DOHH2 (cell line): ENCODE measurements at regions not wholly inside any gene's neighbourhood (a gene's known extent, or its start where the extent isn't known, plus 50 kb on each side); places are given as distances from the start of the nearest gene placed in this dataset.

ENCODE experiments used
- H3F3A ChIP-seq: fragments of 200-600 bp; sonication (generic), shearing (Covaris generic); 2 replicates; pipeline ENCODE4 v1.6.0; 2016; ENCODE audit warnings: antibody characterized with exemption, mild to moderate bottlenecking; ENCODE audit not compliant: control insufficient read depth, insufficient read depth
- H3K27ac ChIP-seq: fragments of 200-600 bp; sonication (generic); 2 replicates; pipeline ENCODE4 v1.5.1; 2014; ENCODE audit warnings: low read depth, mild to moderate bottlenecking, low read length, moderate library complexity
- H3K27me3 ChIP-seq: fragments of 200-600 bp; sonication (generic); 2 replicates; pipeline ENCODE4 v1.6.1; 2014; ENCODE audit warnings: mild to moderate bottlenecking, low read length, mixed read lengths; ENCODE audit not compliant: control insufficient read depth
- H3K36me3 ChIP-seq: fragments of 200-600 bp; sonication (generic); 2 replicates; pipeline ENCODE4 v1.6.1; 2014; ENCODE audit warnings: mild to moderate bottlenecking, low read length, moderate library complexity, mixed read lengths; ENCODE audit not compliant: control insufficient read depth
- H3K4me1 ChIP-seq: fragments of 200-600 bp; sonication (generic); 2 replicates; pipeline ENCODE4 v1.6.1; 2014; ENCODE audit warnings: mild to moderate bottlenecking, low read length, mixed read lengths; ENCODE audit not compliant: control insufficient read depth
- H3K4me2 ChIP-seq: fragments of 200-600 bp; sonication (generic); 2 replicates; pipeline ENCODE4 v1.6.0; 2014; ENCODE audit warnings: mild to moderate bottlenecking, low read length, moderate library complexity
- H3K4me3 ChIP-seq: fragments of 200-600 bp; sonication (generic); 2 replicates; pipeline ENCODE4 v1.5.1; 2014; ENCODE audit warnings: mild to moderate bottlenecking, low read length, mixed read lengths
- H3K79me2 ChIP-seq: fragments of 200-600 bp; sonication (generic); 2 replicates; pipeline ENCODE4 v1.6.1; 2014; ENCODE audit warnings: mild to moderate bottlenecking, low read length, mixed read lengths; ENCODE audit not compliant: control insufficient read depth
- H3K9me2 ChIP-seq: fragments of 200-600 bp; sonication (generic); replicated peaks from 2 replicates; pipeline ENCODE4 v1.6.1; 2014; ENCODE audit warnings: mild to moderate bottlenecking, low read length, mixed read lengths; ENCODE audit not compliant: control insufficient read depth
- H3K9me3 ChIP-seq: fragments of 200-600 bp; sonication (generic); 2 replicates; pipeline ENCODE4 v1.6.1; 2014; ENCODE audit warnings: antibody characterized with exemption, low read length, mixed read lengths; ENCODE audit not compliant: control insufficient read depth, insufficient read depth
- H4K20me1 ChIP-seq: fragments of 200-600 bp; sonication (generic); 2 replicates; pipeline ENCODE4 v1.6.0; 2014; ENCODE audit warnings: low read depth, mild to moderate bottlenecking, antibody characterized with exemption, low read length, moderate library complexity; ENCODE audit not compliant: control insufficient read depth, insufficient read depth
- CTCF ChIP-seq: fragments of 200-600 bp; sonication (generic); IDR thresholded peaks from one replicate; pipeline ENCODE4 v1.5.1; 2014; ENCODE audit warnings: antibody characterized with exemption, mild to moderate bottlenecking, low read depth, low read length; ENCODE audit not compliant: poor library complexity, severe bottlenecking
- EZH2phosphoT487 ChIP-seq: fragments of 200-600 bp; sonication (generic); IDR thresholded peaks from 2 replicates; pipeline ENCODE4 v1.6.1; 2017; ENCODE audit warnings: borderline replicate concordance, mild to moderate bottlenecking, antibody characterized with exemption, low read length, moderate library complexity, mixed read lengths

DNA sequence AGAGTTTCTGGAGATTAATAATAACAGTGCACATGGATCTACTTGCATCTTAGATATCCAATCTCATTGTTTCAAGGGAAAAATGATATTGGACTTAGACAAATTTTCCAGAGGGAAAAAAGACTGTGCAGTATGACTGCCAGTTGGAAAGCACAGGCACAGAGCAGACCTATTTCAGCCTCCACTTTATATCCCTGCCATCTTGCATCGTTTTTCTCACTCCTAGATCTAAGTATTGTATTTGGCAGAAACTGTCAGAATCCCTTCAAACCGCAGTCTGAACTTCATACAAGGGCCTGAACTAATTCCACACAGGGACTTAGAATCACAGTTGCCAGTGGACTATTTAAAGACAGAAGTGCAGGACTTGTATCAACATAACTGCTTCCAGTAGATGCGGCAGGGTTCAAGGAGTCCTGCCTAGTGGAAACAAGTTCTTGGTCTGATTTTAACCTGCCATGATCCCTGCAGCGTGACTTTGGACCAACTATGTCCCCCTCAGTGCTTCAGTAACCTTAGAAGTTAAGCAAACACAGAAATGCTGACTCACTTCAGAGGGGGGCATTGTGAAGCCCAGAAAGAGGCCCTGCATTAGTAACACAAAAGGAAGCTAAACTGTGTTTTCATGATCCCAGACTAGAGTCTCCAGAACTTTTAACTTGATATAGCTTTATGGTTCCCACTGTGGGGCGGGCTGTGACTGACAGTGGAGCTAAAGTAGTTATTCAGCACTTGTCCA is 95.7 kb upstream of the PALS2 start:
- Histone ChIP-seq H3K27me3 (peaks cover 4% of the 10 kb centered on the region), H3K4me1 (no peaks in the 10 kb centered on the region), H3F3A (no peaks in the 10 kb centered on the region), H3K4me3 (no peak overlapping the region), H3K9me3 (no peaks in the 10 kb centered on the region), H3K79me2 (no peaks in the 10 kb centered on the region), H3K36me3 (no peaks in the 10 kb centered on the region), H4K20me1 (no peaks in the 10 kb centered on the region), H3K27ac (no peak overlapping the region), H3K4me2 (no peak overlapping the region), H3K9me2 (no peaks in the 10 kb centered on the region)
- TF ChIP-seq EZH2phosphoT487 (no peak), CTCF (no peak)

- Histone ChIP-seq H3F3A (no peaks in the 10 kb centered on the region), H3K36me3 (no peaks in the 10 kb centered on the region), H3K4me3 (no peak overlapping the region), H3K9me2 (no peaks in the 10 kb centered on the region), H3K9me3 (no peaks in the 10 kb centered on the region), H3K4me2 (no peak overlapping the region), H3K27me3 (peaks cover 4% of the 10 kb centered on the region), H3K27ac (no peak overlapping the region), H4K20me1 (no peaks in the 10 kb centered on the region), H3K4me1 (no peaks in the 10 kb centered on the region), H3K79me2 (no peaks in the 10 kb centered on the region)
- TF ChIP-seq CTCF, result no peak
- TF ChIP-seq EZH2phosphoT487, result no peak
Observed at GRCh38 chr7:24478137-24478655, 95.1 kb upstream of the PALS2 start.

DNA sequence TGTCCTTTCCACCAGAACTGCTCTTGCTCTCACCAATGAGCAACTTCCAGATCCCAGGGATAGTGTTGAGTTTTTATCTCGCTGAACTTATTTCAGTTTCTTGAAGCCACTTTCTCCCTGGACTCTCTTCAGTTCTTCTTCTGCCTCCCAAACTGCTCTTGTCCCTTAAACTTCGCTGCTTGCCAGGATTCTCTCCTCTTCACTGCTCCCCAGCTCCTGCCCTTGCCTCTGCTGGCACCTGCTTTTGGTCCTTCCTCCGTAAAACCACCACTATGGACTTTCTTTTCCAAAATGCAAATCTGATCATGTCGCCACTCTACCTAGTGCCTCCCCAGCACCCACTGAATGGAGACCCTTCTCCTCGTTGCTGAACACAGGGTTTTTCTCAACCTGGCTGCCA is 92.8 kb upstream of the PALS2 start:
- no peaks in the 10 kb centered on the region for H3K9me3 ChIP-seq
- no peak for TF ChIP-seq EZH2phosphoT487
- TF ChIP-seq CTCF, result no peak
- H3K4me2 ChIP-seq, result no peak overlapping the region
- H3K79me2 ChIP-seq, result no peaks in the 10 kb centered on the region
- no peaks in the 10 kb centered on the region for H3K36me3 ChIP-seq
- no peaks in the 10 kb centered on the region for H3K9me2 ChIP-seq
- no peak overlapping the region for H3K4me3 ChIP-seq
- H3K4me1 ChIP-seq, result no peaks in the 10 kb centered on the region
- no peak overlapping the region for H3K27ac ChIP-seq
- H3K27me3 ChIP-seq, result peaks cover 10% of the 10 kb centered on the region
- H3F3A ChIP-seq, result no peaks in the 10 kb centered on the region
- H4K20me1 ChIP-seq, result no peaks in the 10 kb centered on the region
